ENCODE measurements at regions not wholly inside any gene's neighbourhood (a gene's known extent, or its start where the extent isn't known, plus 50 kb on each side); places are given as distances from the start of the nearest gene placed in this dataset.
"Not testable (repeated sequence)": the region's sequence is repeated elsewhere in the genome, so short reads cannot be mapped to it uniquely, and the experiment has no call there.

DNA sequence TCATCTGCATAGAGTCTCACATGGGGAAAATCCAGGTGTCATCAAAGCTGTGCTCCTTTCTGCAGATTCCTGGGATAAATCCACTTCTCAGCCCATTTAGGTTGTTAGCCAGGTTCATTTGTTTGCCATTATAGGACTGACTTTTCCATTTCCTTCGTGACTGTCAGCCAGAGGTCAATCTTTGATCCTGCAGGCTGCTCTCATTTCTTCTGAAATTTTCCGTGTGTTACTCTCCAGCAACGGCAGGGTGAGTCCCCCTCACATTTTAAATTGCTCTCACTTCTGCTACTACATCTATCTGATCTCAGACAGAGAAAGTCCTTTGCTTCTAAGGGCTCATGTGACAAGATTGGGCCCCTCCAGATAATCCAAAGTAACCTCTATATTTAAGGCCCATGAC is 150.7 kb upstream of the BET1 start (continued):
- TF ChIP-seq, protein P1, sequence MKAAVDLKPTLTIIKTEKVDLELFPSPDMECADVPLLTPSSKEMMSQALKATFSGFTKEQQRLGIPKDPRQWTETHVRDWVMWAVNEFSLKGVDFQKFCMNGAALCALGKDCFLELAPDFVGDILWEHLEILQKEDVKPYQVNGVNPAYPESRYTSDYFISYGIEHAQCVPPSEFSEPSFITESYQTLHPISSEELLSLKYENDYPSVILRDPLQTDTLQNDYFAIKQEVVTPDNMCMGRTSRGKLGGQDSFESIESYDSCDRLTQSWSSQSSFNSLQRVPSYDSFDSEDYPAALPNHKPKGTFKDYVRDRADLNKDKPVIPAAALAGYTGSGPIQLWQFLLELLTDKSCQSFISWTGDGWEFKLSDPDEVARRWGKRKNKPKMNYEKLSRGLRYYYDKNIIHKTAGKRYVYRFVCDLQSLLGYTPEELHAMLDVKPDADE (IDR thresholded peaks at IDR 0.05): no peak
- TF ChIP-seq EZH2 (IDR thresholded peaks at IDR 0.05; ENCODE audit: low read depth, unreplicated experiment): no peak
- no peak for TF ChIP-seq POLR2AphosphoS5 (IDR thresholded peaks at IDR 0.05; ENCODE audit: low read depth)
- no peak for TF ChIP-seq STAT1 (IDR thresholded peaks at IDR 0.05; ENCODE audit: unreplicated experiment)

DNA sequence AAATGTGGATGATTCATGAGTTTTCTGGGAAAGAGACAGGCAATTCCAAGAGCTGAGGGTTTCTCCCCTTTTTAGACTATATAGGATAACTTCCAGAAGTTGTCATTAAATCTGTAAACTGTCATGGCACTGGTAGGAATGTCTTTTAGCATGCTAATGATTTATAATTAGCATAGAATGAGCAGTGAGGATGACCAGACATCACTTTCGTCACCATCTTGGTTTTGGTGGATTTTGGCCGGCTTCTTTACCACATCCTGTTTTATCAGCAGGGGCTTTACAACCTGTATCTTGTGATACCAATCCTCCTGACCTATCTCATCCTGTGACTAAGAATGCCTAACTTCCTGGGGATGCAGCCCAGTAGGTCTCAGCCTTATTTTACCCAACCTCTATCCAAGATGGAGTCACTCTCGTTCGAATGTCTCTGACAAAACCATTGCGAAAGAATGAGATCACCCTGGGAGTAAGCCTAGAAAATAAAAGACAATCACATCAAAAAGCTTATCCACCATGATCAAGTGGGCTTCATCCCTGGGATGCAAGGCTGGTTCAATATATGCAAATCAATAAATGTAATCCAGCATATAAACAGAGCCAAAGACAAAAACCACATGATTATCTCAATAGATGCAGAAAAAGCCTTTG is 153.6 kb upstream of the BET1 start:
- not testable (repeated sequence) for H4K20me1 ChIP-seq (replicated peaks; ENCODE audit: insufficient read depth); H3K27ac Mint-ChIP-seq; H3K9me3 Mint-ChIP-seq; H3K27me3 ChIP-seq (ENCODE audit: insufficient read depth); ATAC-seq; H3K36me3 Mint-ChIP-seq (ENCODE audit: low read depth); H3K4me1 Mint-ChIP-seq; H3K4me3 ChIP-seq; H2AFZ ChIP-seq; H3K79me2 ChIP-seq (replicated peaks; ENCODE audit: insufficient read depth); H3K36me3 ChIP-seq (ENCODE audit: insufficient read depth); H3K27ac ChIP-seq (ENCODE audit: low read depth); H3F3A ChIP-seq (replicated peaks; ENCODE audit: low read depth); H3K27me3 Mint-ChIP-seq (ENCODE audit: insufficient read depth, low read depth, poor library complexity); DNase-seq (ENCODE audit: low spot score); H3K4me1 ChIP-seq (ENCODE audit: insufficient read depth); H3K4me3 Mint-ChIP-seq; H3K4me2 ChIP-seq; H3K9me2 ChIP-seq (ENCODE audit: insufficient read depth)

DNA sequence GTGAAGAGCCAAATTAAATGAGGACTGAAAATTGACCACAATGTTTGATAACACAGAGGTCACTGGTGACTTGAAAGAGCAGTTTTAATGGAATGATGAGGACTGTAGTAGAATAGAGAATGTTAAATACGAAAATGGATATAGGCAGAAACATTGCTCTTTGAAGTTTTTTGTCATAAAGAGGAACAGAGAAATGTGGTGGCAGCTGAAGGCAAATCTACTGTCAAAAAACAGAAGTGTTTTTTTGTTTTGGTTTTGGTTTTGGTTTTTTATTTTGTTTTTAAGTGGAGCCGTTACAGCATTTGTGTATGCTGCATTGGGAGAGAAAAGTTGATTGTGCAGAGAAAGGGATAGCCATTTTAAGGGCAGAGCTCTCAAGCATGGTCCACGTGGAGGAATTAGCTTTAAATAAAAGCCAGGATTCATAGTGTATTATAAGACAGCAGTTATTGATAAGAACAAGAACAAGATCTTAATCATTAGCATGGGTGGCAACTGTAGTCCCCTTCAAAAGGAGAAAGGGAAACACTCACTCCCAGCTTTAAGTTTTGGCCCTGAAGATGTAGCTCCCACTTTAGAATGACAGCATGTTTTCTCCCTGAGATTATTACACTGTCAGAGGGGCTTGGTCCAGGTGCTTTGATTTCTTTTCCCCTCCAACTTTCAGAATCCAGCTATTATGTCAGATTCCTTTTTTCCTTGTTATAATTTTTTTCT is 156.7 kb upstream of the BET1 start:
- no peaks in the 10 kb centered on the region for H3K27me3 Mint-ChIP-seq (ENCODE audit: insufficient read depth, low read depth, poor library complexity)
- H3K4me1 Mint-ChIP-seq: no peaks in the 10 kb centered on the region
- H3K4me2 ChIP-seq: no peak overlapping the region
- peaks cover 6% of the 10 kb centered on the region for H3K9me2 ChIP-seq (ENCODE audit: insufficient read depth)
- H3K79me2 ChIP-seq (replicated peaks; ENCODE audit: insufficient read depth): no peaks in the 10 kb centered on the region
- H4K20me1 ChIP-seq (replicated peaks; ENCODE audit: insufficient read depth): no peaks in the 10 kb centered on the region
- no peaks in the 10 kb centered on the region for H3K4me1 ChIP-seq (ENCODE audit: insufficient read depth)
- H3F3A ChIP-seq (replicated peaks; ENCODE audit: low read depth): no peaks in the 10 kb centered on the region
- no peak overlapping the region for H3K4me3 ChIP-seq
- no peak overlapping the region for H3K4me3 Mint-ChIP-seq
- H2AFZ ChIP-seq: peak overlapping the region; percentile 56; the same call in 1 of the 2 replicates
- H3K36me3 Mint-ChIP-seq (ENCODE audit: low read depth): peaks cover 7% of the 10 kb centered on the region; the same call in 2 of the 3 replicates
- no peak overlapping the region for H3K27ac ChIP-seq (ENCODE audit: low read depth)
- ATAC-seq: no peak
- H3K36me3 ChIP-seq (ENCODE audit: insufficient read depth): no peaks in the 10 kb centered on the region
- no peaks in the 10 kb centered on the region for H3K27me3 ChIP-seq (ENCODE audit: insufficient read depth)
- no peak for DNase-seq (ENCODE audit: low spot score)
- H3K27ac Mint-ChIP-seq: no peak overlapping the region
- H3K9me3 Mint-ChIP-seq: peaks cover 8% of the 10 kb centered on the region
- TF ChIP-seq, protein P2, sequence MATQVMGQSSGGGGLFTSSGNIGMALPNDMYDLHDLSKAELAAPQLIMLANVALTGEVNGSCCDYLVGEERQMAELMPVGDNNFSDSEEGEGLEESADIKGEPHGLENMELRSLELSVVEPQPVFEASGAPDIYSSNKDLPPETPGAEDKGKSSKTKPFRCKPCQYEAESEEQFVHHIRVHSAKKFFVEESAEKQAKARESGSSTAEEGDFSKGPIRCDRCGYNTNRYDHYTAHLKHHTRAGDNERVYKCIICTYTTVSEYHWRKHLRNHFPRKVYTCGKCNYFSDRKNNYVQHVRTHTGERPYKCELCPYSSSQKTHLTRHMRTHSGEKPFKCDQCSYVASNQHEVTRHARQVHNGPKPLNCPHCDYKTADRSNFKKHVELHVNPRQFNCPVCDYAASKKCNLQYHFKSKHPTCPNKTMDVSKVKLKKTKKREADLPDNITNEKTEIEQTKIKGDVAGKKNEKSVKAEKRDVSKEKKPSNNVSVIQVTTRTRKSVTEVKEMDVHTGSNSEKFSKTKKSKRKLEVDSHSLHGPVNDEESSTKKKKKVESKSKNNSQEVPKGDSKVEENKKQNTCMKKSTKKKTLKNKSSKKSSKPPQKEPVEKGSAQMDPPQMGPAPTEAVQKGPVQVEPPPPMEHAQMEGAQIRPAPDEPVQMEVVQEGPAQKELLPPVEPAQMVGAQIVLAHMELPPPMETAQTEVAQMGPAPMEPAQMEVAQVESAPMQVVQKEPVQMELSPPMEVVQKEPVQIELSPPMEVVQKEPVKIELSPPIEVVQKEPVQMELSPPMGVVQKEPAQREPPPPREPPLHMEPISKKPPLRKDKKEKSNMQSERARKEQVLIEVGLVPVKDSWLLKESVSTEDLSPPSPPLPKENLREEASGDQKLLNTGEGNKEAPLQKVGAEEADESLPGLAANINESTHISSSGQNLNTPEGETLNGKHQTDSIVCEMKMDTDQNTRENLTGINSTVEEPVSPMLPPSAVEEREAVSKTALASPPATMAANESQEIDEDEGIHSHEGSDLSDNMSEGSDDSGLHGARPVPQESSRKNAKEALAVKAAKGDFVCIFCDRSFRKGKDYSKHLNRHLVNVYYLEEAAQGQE (IDR thresholded peaks at IDR 0.05; ENCODE audit: unreplicated experiment): no peak
- TF ChIP-seq ZNF331 (CRISPR knock-in tag; IDR thresholded peaks at IDR 0.05; ENCODE audit: low read depth) (no peak), JUNB (IDR thresholded peaks at IDR 0.05; ENCODE audit: unreplicated experiment) (no peak), STAT1 (IDR thresholded peaks at IDR 0.05; ENCODE audit: unreplicated experiment) (no peak)
- TF ChIP-seq, protein P3, sequence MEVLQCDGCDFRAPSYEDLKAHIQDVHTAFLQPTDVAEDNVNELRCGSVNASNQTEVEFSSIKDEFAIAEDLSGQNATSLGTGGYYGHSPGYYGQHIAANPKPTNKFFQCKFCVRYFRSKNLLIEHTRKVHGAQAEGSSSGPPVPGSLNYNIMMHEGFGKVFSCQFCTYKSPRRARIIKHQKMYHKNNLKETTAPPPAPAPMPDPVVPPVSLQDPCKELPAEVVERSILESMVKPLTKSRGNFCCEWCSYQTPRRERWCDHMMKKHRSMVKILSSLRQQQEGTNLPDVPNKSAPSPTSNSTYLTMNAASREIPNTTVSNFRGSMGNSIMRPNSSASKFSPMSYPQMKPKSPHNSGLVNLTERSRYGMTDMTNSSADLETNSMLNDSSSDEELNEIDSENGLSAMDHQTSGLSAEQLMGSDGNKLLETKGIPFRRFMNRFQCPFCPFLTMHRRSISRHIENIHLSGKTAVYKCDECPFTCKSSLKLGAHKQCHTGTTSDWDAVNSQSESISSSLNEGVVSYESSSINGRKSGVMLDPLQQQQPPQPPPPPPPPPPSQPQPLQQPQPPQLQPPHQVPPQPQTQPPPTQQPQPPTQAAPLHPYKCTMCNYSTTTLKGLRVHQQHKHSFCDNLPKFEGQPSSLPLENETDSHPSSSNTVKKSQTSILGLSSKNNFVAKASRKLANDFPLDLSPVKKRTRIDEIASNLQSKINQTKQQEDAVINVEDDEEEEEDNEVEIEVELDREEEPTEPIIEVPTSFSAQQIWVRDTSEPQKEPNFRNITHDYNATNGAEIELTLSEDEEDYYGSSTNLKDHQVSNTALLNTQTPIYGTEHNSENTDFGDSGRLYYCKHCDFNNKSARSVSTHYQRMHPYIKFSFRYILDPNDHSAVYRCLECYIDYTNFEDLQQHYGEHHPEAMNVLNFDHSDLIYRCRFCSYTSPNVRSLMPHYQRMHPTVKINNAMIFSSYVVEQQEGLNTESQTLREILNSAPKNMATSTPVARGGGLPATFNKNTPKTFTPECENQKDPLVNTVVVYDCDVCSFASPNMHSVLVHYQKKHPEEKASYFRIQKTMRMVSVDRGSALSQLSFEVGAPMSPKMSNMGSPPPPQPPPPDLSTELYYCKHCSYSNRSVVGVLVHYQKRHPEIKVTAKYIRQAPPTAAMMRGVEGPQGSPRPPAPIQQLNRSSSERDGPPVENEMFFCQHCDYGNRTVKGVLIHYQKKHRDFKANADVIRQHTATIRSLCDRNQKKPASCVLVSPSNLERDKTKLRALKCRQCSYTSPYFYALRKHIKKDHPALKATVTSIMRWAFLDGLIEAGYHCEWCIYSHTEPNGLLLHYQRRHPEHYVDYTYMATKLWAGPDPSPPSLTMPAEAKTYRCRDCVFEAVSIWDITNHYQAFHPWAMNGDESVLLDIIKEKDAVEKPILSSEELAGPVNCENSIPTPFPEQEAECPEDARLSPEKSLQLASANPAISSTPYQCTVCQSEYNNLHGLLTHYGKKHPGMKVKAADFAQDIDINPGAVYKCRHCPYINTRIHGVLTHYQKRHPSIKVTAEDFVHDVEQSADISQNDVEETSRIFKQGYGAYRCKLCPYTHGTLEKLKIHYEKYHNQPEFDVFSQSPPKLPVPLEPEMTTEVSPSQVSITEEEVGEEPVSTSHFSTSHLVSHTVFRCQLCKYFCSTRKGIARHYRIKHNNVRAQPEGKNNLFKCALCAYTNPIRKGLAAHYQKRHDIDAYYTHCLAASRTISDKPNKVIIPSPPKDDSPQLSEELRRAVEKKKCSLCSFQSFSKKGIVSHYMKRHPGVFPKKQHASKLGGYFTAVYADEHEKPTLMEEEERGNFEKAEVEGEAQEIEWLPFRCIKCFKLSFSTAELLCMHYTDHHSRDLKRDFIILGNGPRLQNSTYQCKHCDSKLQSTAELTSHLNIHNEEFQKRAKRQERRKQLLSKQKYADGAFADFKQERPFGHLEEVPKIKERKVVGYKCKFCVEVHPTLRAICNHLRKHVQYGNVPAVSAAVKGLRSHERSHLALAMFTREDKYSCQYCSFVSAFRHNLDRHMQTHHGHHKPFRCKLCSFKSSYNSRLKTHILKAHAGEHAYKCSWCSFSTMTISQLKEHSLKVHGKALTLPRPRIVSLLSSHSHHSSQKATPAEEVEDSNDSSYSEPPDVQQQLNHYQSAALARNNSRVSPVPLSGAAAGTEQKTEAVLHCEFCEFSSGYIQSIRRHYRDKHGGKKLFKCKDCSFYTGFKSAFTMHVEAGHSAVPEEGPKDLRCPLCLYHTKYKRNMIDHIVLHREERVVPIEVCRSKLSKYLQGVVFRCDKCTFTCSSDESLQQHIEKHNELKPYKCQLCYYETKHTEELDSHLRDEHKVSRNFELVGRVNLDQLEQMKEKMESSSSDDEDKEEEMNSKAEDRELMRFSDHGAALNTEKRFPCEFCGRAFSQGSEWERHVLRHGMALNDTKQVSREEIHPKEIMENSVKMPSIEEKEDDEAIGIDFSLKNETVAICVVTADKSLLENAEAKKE (CRISPR knock-in tag; IDR thresholded peaks at IDR 0.05): no peak
